ENCODE measurements at regions not wholly inside any gene's neighbourhood (a gene's known extent, or its start where the extent isn't known, plus 50 kb on each side); places are given as distances from the start of the nearest gene placed in this dataset.

GRCh38 chr5:79878136-79878679 lies 112.9 kb downstream of the MTX3 start:
- TF ChIP-seq CTCF (conservative IDR thresholded peaks at IDR 0.05; ENCODE audit: low read length) (no peak), EZH2phosphoT487 (IDR thresholded peaks at IDR 0.05; ENCODE audit: borderline replicate concordance, low read depth, low read length) (no peak)

Data from OCI-LY7 (cell line).